ENCODE measurements at regions not wholly inside any gene's neighbourhood (a gene's known extent, or its start where the extent isn't known, plus 50 kb on each side); places are given as distances from the start of the nearest gene placed in this dataset.

- H3K4me1 Mint-ChIP-seq: no peaks in the 10 kb centered on the region
Measured at GRCh38 chr17:13320046-13320785, 281.5 kb downstream of the HS3ST3A1 start.

GRCh38 chr17:13316657-13317056 is 285.1 kb downstream of the HS3ST3A1 start:
- CTCF ChIA-PET: no interaction called here
- H3K27me3 Mint-ChIP-seq: peaks cover 0 to 10% (median 3%) of the 10 kb centered on the region in 5 donors
- no peak overlapping the region for H3K27ac ChIP-seq (ENCODE audit: low read depth, low read length)
- H3K27me3 ChIP-seq (ENCODE audit: control insufficient read depth in 2 of 2, insufficient read depth in 2 of 2, low read length in 2 of 2): peaks cover 0 to 4% of the 10 kb centered on the region in 2 donors
- no peaks in the 10 kb centered on the region for H3K36me3 Mint-ChIP-seq
- DNase-seq (no peak), ATAC-seq (no peak)
- H3K4me3 ChIP-seq (ENCODE audit: low read length): no peak overlapping the region
- no peaks in the 10 kb centered on the region for H3K9me3 ChIP-seq (ENCODE audit: control insufficient read depth in 2 of 3, low read length in 3 of 3)
- POLR2A ChIA-PET: no interaction called here
- peaks cover 0 to 3% (median 0%) of the 10 kb centered on the region in 11 donors for H3K9me3 Mint-ChIP-seq
- no peak overlapping the region for H3K4me3 Mint-ChIP-seq
- H3K4me1 ChIP-seq (ENCODE audit: control insufficient read depth in 2 of 2, insufficient read depth in 2 of 2, low read length in 2 of 2): no peaks in the 10 kb centered on the region
- H3K27ac Mint-ChIP-seq: no peak overlapping the region
- no peaks in the 10 kb centered on the region for H3K36me3 ChIP-seq (ENCODE audit: control insufficient read depth in 2 of 3, insufficient read depth in 3 of 3, low read length in 3 of 3)
- intact Hi-C loops (cut with micrococcal nuclease): no loop called here
- no peaks in the 10 kb centered on the region for H3K4me1 Mint-ChIP-seq

More at GRCh38 chr17:13320046-13320785, 281.5 kb downstream of the HS3ST3A1 start:
- Histone ChIP-seq H3K27ac (ENCODE audit: low read depth, low read length) (no peak overlapping the region), H3K27me3 (ENCODE audit: control insufficient read depth in 2 of 2, insufficient read depth in 2 of 2, low read length in 2 of 2) (peaks cover 0 to 4% of the 10 kb centered on the region in 2 donors), H3K9me3 (ENCODE audit: control insufficient read depth in 2 of 3, low read length in 3 of 3) (no peaks in the 10 kb centered on the region), H3K36me3 (ENCODE audit: control insufficient read depth in 2 of 3, insufficient read depth in 3 of 3, low read length in 3 of 3) (no peaks in the 10 kb centered on the region), H3K4me1 (ENCODE audit: control insufficient read depth in 2 of 2, insufficient read depth in 2 of 2, low read length in 2 of 2) (no peaks in the 10 kb centered on the region), H3K4me3 (ENCODE audit: low read length) (no peak overlapping the region)
- H3K27me3 Mint-ChIP-seq: peaks cover 0 to 17% (median 6%) of the 10 kb centered on the region in 5 donors
- H3K27ac Mint-ChIP-seq: no peak overlapping the region
- CTCF ChIA-PET: no interaction called here
- peaks cover 0 to 2% (median 0%) of the 10 kb centered on the region in 11 donors for H3K9me3 Mint-ChIP-seq
- H3K36me3 Mint-ChIP-seq: no peaks in the 10 kb centered on the region
- POLR2A ChIA-PET: no interaction called here
- no peak overlapping the region for H3K4me3 Mint-ChIP-seq
- DNase-seq (no peak), ATAC-seq (no peak)
- intact Hi-C loops (cut with micrococcal nuclease): no loop called here

DNA sequence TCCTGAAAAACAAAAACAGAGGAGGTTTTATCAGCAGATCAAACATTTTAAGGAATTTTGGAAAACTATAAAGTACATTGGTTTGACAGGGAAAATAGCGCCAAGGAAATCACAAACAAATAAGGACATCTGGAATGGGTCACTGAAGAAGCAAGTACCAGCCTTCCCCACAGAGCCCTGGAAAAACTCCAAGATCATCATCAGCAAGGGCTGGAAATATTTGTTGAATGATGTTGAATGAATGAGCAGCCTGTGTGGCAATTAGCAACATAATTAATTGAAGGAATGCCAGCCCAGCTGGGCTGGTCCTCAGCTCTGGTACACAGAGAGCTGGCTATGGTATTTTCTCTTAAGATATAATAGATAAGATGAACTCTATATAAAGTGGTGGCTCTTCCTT is 290.4 kb downstream of the HS3ST3A1 start:
- DNase-seq (no peak), ATAC-seq (no peak)
- POLR2A ChIA-PET: no interaction called here
- Histone ChIP-seq H3K4me3 (ENCODE audit: low read length) (no peak overlapping the region), H3K4me1 (ENCODE audit: control insufficient read depth in 2 of 2, insufficient read depth in 2 of 2, low read length in 2 of 2) (no peaks in the 10 kb centered on the region), H3K27ac (ENCODE audit: low read depth, low read length) (no peak overlapping the region), H3K27me3 (ENCODE audit: control insufficient read depth in 2 of 2, insufficient read depth in 2 of 2, low read length in 2 of 2) (no peaks in the 10 kb centered on the region), H3K9me3 (ENCODE audit: control insufficient read depth in 2 of 3, low read length in 3 of 3) (no peaks in the 10 kb centered on the region), H3K36me3 (ENCODE audit: control insufficient read depth in 2 of 3, insufficient read depth in 3 of 3, low read length in 3 of 3) (no peaks in the 10 kb centered on the region)
- Mint-ChIP-seq H3K27ac (no peak overlapping the region), H3K36me3 (no peaks in the 10 kb centered on the region), H3K4me3 (no peak overlapping the region), H3K4me1 (no peaks in the 10 kb centered on the region), H3K27me3 (peaks cover 0 to 27% (median 8%) of the 10 kb centered on the region in 5 donors), H3K9me3 (peaks cover 0 to 14% (median 3%) of the 10 kb centered on the region in 11 donors)
- intact Hi-C loops (cut with micrococcal nuclease): no loop called here
- CTCF ChIA-PET: no interaction called here

DNA sequence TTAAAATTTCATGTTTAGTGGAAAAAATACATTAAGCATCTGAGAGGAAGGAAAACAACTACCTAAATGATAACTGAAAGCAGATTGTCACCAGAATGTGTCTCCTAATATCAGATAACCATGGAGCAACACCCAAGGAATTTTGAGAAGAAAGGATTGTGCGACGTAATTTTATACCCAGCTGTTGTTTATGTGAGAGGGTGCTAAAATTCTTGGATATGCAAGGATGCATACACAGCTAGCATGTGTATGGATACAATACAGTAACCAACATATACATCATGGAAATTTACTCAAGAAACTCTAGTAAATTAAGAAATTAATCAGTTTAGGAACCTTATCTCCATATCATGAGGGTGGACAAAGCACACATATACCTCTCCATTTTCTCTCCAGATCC is 290.9 kb downstream of the HS3ST3A1 start:
- H3K4me3 Mint-ChIP-seq: no peak overlapping the region
- peaks cover 0 to 27% (median 8%) of the 10 kb centered on the region in 5 donors for H3K27me3 Mint-ChIP-seq
- ChIA-PET POLR2A (no interaction called here), CTCF (no interaction called here)
- no peak for ATAC-seq
- peaks cover 0 to 14% (median 3%) of the 10 kb centered on the region in 11 donors for H3K9me3 Mint-ChIP-seq
- H3K9me3 ChIP-seq (ENCODE audit: control insufficient read depth in 2 of 3, low read length in 3 of 3): no peaks in the 10 kb centered on the region
- no peaks in the 10 kb centered on the region for H3K4me1 Mint-ChIP-seq
- no peak overlapping the region for H3K27ac ChIP-seq (ENCODE audit: low read depth, low read length)
- H3K36me3 ChIP-seq (ENCODE audit: control insufficient read depth in 2 of 3, insufficient read depth in 3 of 3, low read length in 3 of 3): no peaks in the 10 kb centered on the region
- DNase-seq: no peak
- no peak overlapping the region for H3K27ac Mint-ChIP-seq
- H3K4me1 ChIP-seq (ENCODE audit: control insufficient read depth in 2 of 2, insufficient read depth in 2 of 2, low read length in 2 of 2): no peaks in the 10 kb centered on the region
- H3K27me3 ChIP-seq (ENCODE audit: control insufficient read depth in 2 of 2, insufficient read depth in 2 of 2, low read length in 2 of 2): no peaks in the 10 kb centered on the region
- no peak overlapping the region for H3K4me3 ChIP-seq (ENCODE audit: low read length)
- no peaks in the 10 kb centered on the region for H3K36me3 Mint-ChIP-seq
- intact Hi-C loops (cut with micrococcal nuclease): no loop called here

DNA sequence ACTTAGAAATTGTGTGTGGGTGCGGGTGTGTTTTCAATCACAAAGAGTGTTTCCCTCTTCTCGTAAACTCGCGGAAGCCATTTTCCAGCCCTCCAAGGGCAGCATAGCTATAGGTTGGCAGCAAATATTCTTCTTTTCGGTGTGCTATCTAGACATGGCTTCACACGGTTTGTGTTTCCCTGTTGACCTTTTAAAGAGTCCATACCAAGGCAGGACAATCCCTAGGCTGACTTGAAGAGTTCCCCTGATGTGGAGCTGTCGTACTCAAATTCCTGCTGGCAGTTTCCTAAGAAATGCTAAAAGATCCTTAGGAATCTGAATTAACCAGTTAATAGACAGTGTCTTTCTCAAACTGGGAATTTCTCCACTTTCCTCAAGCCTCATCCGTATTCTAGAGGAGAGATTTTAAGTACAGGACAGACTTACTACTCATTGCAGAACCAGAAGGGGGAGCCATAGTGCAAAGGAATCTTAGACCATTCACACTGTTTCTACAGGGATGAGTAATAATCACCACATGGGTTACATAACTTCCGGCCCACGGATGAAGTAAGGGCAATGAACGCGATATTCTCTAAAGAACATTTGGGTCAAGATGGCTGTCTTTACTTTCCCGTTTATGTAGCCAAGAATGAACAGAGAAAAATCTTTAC is 288.6 kb upstream of the ELAC2 start:
- H3K4me1 ChIP-seq (ENCODE audit: control insufficient read depth in 2 of 2, insufficient read depth in 2 of 2, low read length in 2 of 2): no peaks in the 10 kb centered on the region
- no peaks in the 10 kb centered on the region for H3K4me1 Mint-ChIP-seq
- ChIA-PET CTCF (no interaction called here), POLR2A (no interaction called here)
- H3K36me3 Mint-ChIP-seq: no peaks in the 10 kb centered on the region
- H3K27ac Mint-ChIP-seq: no peak overlapping the region
- H3K27ac ChIP-seq (ENCODE audit: low read depth, low read length): no peak overlapping the region
- H3K9me3 ChIP-seq (ENCODE audit: control insufficient read depth in 2 of 3, low read length in 3 of 3): no peaks in the 10 kb centered on the region
- H3K4me3 Mint-ChIP-seq: no peak overlapping the region
- intact Hi-C loops (cut with micrococcal nuclease): no loop called here
- no peaks in the 10 kb centered on the region for H3K27me3 ChIP-seq (ENCODE audit: control insufficient read depth in 2 of 2, insufficient read depth in 2 of 2, low read length in 2 of 2)
- no peak overlapping the region for H3K4me3 ChIP-seq (ENCODE audit: low read length)
- H3K27me3 Mint-ChIP-seq: peaks cover 0 to 30% (median 11%) of the 10 kb centered on the region in 5 donors
- H3K36me3 ChIP-seq (ENCODE audit: control insufficient read depth in 2 of 3, insufficient read depth in 3 of 3, low read length in 3 of 3): no peaks in the 10 kb centered on the region
- peaks cover 0 to 14% (median 2%) of the 10 kb centered on the region in 11 donors for H3K9me3 Mint-ChIP-seq
- DNase-seq: no peak
- no peak for ATAC-seq

DNA sequence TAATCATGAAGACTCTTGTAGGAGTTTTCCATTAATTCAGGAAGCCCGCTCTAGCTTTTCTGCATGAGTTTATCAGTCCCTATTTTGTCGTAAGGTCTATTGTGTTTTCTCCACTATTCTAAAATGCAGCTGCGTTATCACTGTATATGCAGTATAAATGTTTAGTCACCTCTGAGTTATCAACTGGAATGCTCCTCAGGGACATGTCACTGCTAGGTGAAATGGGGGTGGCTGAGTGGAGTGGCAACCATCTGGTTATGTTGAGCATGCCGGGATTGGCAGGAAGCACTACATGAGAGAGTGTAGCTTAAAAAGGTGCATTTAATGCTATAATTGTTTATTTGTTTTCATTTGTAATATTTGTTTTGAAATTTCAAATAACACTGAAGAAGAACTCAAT is 285.2 kb upstream of the ELAC2 start:
- ATAC-seq (no peak), DNase-seq (no peak)
- no peak overlapping the region for H3K27ac ChIP-seq (ENCODE audit: low read depth, low read length)
- Mint-ChIP-seq H3K4me3 (no peak overlapping the region), H3K27me3 (peaks cover 0 to 13% (median 0%) of the 10 kb centered on the region in 5 donors), H3K36me3 (no peaks in the 10 kb centered on the region), H3K27ac (no peak overlapping the region), H3K9me3 (peaks cover 0 to 7% (median 0%) of the 10 kb centered on the region in 11 donors), H3K4me1 (no peaks in the 10 kb centered on the region)
- no peaks in the 10 kb centered on the region for H3K4me1 ChIP-seq (ENCODE audit: control insufficient read depth in 2 of 2, insufficient read depth in 2 of 2, low read length in 2 of 2)
- ChIA-PET POLR2A (no interaction called here), CTCF (no interaction called here)
- H3K27me3 ChIP-seq (ENCODE audit: control insufficient read depth in 2 of 2, insufficient read depth in 2 of 2, low read length in 2 of 2): no peaks in the 10 kb centered on the region
- intact Hi-C loops (cut with micrococcal nuclease): no loop called here
- H3K4me3 ChIP-seq (ENCODE audit: low read length): no peak overlapping the region
- no peaks in the 10 kb centered on the region for H3K36me3 ChIP-seq (ENCODE audit: control insufficient read depth in 2 of 3, insufficient read depth in 3 of 3, low read length in 3 of 3)
- H3K9me3 ChIP-seq (ENCODE audit: control insufficient read depth in 2 of 3, low read length in 3 of 3): no peaks in the 10 kb centered on the region

DNA sequence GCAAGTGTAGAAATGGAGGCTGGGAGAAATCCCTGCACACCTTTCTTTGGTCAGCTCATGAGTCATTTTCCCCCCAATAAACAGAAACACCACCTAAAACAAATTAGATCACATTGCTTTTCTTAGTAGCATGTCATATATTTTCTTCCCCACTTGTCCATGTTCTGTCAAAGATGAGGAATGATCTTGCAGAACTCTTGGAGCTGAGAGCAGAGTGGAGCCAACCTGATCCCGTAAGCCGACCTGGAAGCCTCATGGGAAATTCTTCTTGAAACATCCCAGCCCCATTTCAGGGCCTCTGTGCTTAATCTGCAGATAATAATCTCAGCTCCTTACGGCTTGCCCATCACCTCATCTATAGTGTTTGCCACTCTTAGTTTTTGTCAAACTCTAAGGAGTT is 284.6 kb upstream of the ELAC2 start:
- POLR2A ChIA-PET: no interaction called here
- Histone ChIP-seq H3K27ac (ENCODE audit: low read depth, low read length) (no peak overlapping the region), H3K27me3 (ENCODE audit: control insufficient read depth in 2 of 2, insufficient read depth in 2 of 2, low read length in 2 of 2) (no peaks in the 10 kb centered on the region), H3K36me3 (ENCODE audit: control insufficient read depth in 2 of 3, insufficient read depth in 3 of 3, low read length in 3 of 3) (no peaks in the 10 kb centered on the region), H3K4me3 (ENCODE audit: low read length) (no peak overlapping the region), H3K9me3 (ENCODE audit: control insufficient read depth in 2 of 3, low read length in 3 of 3) (no peaks in the 10 kb centered on the region), H3K4me1 (ENCODE audit: control insufficient read depth in 2 of 2, insufficient read depth in 2 of 2, low read length in 2 of 2) (no peaks in the 10 kb centered on the region)
- H3K36me3 Mint-ChIP-seq: no peaks in the 10 kb centered on the region
- H3K27ac Mint-ChIP-seq: no peak overlapping the region
- peaks cover 0 to 10% (median 0%) of the 10 kb centered on the region in 11 donors for H3K9me3 Mint-ChIP-seq
- no peak overlapping the region for H3K4me3 Mint-ChIP-seq
- no peak for ATAC-seq
- CTCF ChIA-PET: no interaction called here
- peaks cover 0 to 13% (median 0%) of the 10 kb centered on the region in 5 donors for H3K27me3 Mint-ChIP-seq
- intact Hi-C loops (cut with micrococcal nuclease): no loop called here
- H3K4me1 Mint-ChIP-seq: no peaks in the 10 kb centered on the region
- DNase-seq: no peak

All from naive thymus-derived CD4-positive, alpha-beta T cell (primary cell).